RWPE1 (cell line): ENCODE measurements at regions not wholly inside any gene's neighbourhood (a gene's known extent, or its start where the extent isn't known, plus 50 kb on each side); places are given as distances from the start of the nearest gene placed in this dataset.

Experiments used
- CTCF ChIA-PET: fragments of 350-600 bp; sonication (Branson Sonifier 250); formaldehyde crosslinking; extraction: SDS; loops from one replicate; lab custom pipeline; 2021; lab: Yijun Ruan, JAX
- POLR2A ChIA-PET: fragments of 400-600 bp; formaldehyde crosslinking; extraction: SDS; loops from one replicate; lab custom pipeline; 2020; ENCODE audit warnings: antibody characterized with exemption; ENCODE audit not compliant: low non-redundant PET; lab: Yijun Ruan, JAX
- DNase-seq: peaks from one replicate; pipeline ENCODE4 v3.0.0; 2012; ENCODE audit warnings: low spot score
- H3K27ac ChIP-seq: fragments of 450-650 bp; 2 replicates; pipeline ENCODE4 v1.5.1; 2017
- TF ChIP-seq, protein P1 (sequence below): fragments of 450-650 bp; conservative IDR thresholded peaks from 2 replicates; pipeline ENCODE4 v1.5.1; 2017; ENCODE audit warnings: low read depth, mild to moderate bottlenecking

DNA sequence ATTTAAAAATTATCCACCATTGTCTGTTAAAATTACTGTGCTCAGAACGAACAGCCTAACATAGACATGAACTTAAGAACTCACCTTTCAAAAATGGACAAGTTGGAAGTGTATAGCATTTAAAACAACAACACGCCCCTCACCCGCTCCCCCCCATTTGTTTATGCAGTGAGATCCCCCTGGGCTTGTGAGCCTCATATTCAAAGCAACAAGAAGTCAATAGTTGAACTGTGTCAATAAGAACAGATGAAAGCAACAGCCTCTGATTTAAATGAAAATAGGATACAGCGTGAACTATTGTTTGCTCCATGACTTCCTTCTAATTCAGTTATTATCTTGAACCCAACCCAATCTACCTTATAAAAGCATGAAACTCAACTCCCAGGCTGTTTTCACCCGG lies 314.2 kb downstream of the BLID start:
- POLR2A ChIA-PET: no interaction called here
- CTCF ChIA-PET: no interaction called here
- no peak overlapping the region for H3K27ac ChIP-seq
- no peak for DNase-seq
- TF ChIP-seq, protein P1, sequence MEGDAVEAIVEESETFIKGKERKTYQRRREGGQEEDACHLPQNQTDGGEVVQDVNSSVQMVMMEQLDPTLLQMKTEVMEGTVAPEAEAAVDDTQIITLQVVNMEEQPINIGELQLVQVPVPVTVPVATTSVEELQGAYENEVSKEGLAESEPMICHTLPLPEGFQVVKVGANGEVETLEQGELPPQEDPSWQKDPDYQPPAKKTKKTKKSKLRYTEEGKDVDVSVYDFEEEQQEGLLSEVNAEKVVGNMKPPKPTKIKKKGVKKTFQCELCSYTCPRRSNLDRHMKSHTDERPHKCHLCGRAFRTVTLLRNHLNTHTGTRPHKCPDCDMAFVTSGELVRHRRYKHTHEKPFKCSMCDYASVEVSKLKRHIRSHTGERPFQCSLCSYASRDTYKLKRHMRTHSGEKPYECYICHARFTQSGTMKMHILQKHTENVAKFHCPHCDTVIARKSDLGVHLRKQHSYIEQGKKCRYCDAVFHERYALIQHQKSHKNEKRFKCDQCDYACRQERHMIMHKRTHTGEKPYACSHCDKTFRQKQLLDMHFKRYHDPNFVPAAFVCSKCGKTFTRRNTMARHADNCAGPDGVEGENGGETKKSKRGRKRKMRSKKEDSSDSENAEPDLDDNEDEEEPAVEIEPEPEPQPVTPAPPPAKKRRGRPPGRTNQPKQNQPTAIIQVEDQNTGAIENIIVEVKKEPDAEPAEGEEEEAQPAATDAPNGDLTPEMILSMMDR: no peak

DNA sequence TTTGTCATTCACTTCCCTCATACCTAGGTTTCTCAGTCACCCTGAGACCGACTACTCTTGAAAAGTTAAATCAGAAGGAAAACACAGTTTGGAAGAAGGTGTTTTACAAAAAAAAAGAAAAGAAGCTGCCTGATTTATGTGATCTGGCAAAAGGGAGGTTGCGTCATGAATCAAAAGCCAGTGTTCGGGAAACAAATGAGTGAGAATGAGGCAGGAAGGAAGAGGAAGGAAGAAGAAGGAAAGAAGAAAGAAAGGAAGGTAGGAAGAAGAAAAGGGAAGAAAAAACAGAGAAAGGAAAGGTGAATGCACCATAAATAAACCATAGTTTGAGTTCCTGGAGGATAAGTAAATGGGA lies 314.6 kb downstream of the BLID start:
- DNase-seq: no peak
- H3K27ac ChIP-seq: no peak overlapping the region
- CTCF ChIA-PET: no interaction called here
- POLR2A ChIA-PET: no interaction called here
- TF ChIP-seq, protein P1: no peak

DNA sequence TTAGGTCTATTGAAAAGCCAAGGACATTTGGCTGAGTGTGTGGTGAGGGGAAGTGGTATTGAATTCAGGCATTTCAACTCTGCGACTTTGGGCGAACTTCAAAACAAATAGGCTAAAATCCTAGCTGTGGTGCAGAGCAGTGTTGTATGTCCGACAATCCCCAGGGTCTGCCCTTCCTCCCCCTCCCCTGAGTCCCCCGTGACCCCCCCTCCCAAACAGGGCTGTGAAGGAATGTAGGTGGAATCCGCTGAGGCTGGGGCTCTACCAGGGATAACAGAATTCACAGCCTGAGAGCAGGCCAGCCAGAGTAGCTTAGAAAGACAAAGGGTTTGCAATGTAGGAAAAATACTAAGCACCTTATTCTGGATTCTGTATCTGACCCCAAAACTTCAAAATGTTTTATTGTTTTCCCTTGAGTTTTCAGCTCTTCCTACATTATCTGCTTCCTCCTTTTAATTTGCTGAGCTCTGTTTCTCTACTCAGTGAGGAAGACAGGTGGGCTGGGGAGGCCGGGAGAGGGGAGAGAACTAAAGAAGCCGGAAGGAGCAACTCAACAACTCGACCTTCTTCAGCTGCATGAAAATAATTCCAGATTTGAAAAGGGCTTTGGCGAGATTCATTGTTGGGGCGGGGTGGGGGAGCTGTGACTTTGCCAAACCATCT lies 315.2 kb downstream of the BLID start:
- H3K27ac ChIP-seq: no peak overlapping the region
- no peak for DNase-seq
- ChIA-PET POLR2A (no interaction called here), CTCF (no interaction called here)
- TF ChIP-seq, protein P1: no peak

DNA sequence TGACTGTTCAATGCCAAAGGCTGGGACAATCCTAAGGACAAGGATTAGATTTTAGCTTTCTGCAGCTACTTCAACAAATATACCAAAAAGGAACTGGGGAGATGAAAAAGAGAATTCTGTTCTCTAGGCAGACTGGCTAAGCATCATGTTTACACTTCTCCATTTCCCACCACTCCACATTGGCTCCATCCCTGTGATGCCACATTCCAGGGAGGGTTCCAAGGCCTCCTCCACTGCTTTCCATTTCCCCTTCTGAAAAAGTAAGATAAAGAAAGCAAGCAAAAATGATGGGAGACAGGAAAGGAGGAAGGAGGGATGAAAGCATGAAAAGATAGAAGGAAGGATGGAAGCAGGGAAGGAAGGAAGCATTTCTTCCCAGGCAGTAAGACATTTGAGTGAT lies 315.8 kb downstream of the BLID start:
- no peak overlapping the region for H3K27ac ChIP-seq
- ChIA-PET CTCF (interaction anchor here (0.6 kb wide), 1 partner anchor 418 kb away, joined by 3 read pairs; no protein-coding TSS in a partner anchor), POLR2A (no interaction called here)
- TF ChIP-seq, protein P1: no peak
- DNase-seq: no peak

DNA sequence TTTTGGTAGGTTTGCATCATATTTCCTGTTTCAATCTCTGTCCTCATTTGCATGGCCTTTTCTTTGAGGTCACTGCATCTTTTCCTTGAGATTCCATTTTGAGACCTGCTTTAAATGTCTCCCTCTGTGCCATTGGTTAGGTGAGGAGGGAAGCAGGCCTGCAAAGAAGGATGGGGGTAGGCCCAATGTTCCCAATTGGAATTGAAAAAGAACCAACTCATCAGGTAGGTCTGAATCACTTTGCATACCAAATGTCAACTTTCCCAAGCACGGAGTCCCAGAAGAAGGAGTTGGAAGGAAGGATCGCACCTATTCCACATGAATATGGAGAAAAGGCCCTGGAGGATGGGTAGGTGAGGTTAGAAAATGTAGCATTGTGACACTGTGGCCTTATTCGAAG lies 318.5 kb downstream of the BLID start:
- no peak for DNase-seq
- POLR2A ChIA-PET: no interaction called here
- TF ChIP-seq, protein P1: no peak
- CTCF ChIA-PET: no interaction called here
- no peak overlapping the region for H3K27ac ChIP-seq

DNA sequence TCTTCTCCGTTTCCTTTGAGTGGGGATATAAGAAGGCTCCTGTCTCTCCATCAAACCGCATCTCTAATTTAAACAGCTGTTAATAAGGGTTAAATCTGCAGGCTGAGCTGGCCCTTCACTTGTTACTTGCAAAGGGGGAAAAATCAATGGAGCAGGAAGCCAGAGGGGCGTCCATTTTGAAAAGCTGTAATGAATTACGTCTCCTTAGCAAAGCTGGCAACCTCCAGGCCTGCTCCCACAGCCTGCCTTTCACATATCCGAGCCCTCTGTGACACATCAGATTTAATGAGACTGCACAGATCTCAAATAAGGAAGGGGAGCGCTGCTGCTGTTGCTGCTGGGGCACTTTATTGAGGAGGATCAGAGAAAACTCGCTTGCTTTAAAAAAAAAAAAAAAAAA lies 320.8 kb downstream of the BLID start:
- ChIA-PET CTCF (no interaction called here), POLR2A (interaction anchor here (0.7 kb wide), 1 partner anchor 587 kb away, joined by 14 read pairs; no protein-coding TSS in a partner anchor)
- H3K27ac ChIP-seq: no peak overlapping the region
- TF ChIP-seq, protein P1: no peak
- DNase-seq: no peak
